OCI-LY1 (cell line): ENCODE measurements at regions not wholly inside any gene's neighbourhood (a gene's known extent, or its start where the extent isn't known, plus 50 kb on each side); places are given as distances from the start of the nearest gene placed in this dataset.

Source experiments
- CTCF ChIP-seq: fragments of 200-600 bp; sonication (generic), shearing (Covaris generic); IDR thresholded peaks from 2 replicates; pipeline ENCODE4 v1.5.1; 2017; ENCODE audit warnings: mild to moderate bottlenecking, antibody characterized with exemption, low read length, moderate library complexity, mixed read lengths
- EZH2 ChIP-seq: fragments of 200-600 bp; sonication (generic), shearing (Covaris generic); IDR thresholded peaks from 2 replicates; pipeline ENCODE4 v1.8.0; 2017; ENCODE audit warnings: borderline replicate concordance, mixed run types, mild to moderate bottlenecking, antibody characterized with exemption, low read length, moderate library complexity, mixed read lengths

GRCh38 chr5:121737120-121737519 is 114.6 kb upstream of the FTMT start:
- no peak for TF ChIP-seq CTCF
- no peak for TF ChIP-seq EZH2
